ENCODE measurements at regions not wholly inside any gene's neighbourhood (a gene's known extent, or its start where the extent isn't known, plus 50 kb on each side); places are given as distances from the start of the nearest gene placed in this dataset.

GRCh38 chr6:95501032-95501904 lies 76.1 kb upstream of the MANEA start:
- no peak overlapping the region for H3K9ac ChIP-seq (replicated peaks; ENCODE audit: extremely low read depth, insufficient read depth, low read length)
- no peaks in the 10 kb centered on the region for H3K36me3 ChIP-seq (ENCODE audit: control insufficient read depth in 2 of 2, extremely low read depth in 1 of 2, insufficient read depth in 2 of 2, low read length in 2 of 2)
- no peaks in the 10 kb centered on the region for H3K9me3 ChIP-seq (replicated peaks; ENCODE audit: control insufficient read depth, insufficient read depth, low read length)
- H3K9me1 ChIP-seq (replicated peaks; ENCODE audit: control insufficient read depth, extremely low read depth, insufficient read depth, low read length) = no peaks in the 10 kb centered on the region
- H3K27ac ChIP-seq (ENCODE audit: insufficient read depth, low read depth, low read length) = no peak overlapping the region
- no peak for TF ChIP-seq JUN (IDR thresholded peaks at IDR 0.05; ENCODE audit: borderline replicate concordance, insufficient read depth, insufficient read length, low read depth)
- no peak for TF ChIP-seq CTCF (IDR thresholded peaks at IDR 0.05; ENCODE audit: extremely low read depth in 1 of 2, insufficient read depth in 1 of 2, low read depth in 1 of 2, low read length in 2 of 2)
- no peak for TF ChIP-seq MAX (IDR thresholded peaks at IDR 0.05; ENCODE audit: insufficient read depth, insufficient read length)
- TF ChIP-seq GATA2 (IDR thresholded peaks at IDR 0.05; ENCODE audit: insufficient read depth, insufficient read length, low read depth, low read length) = no peak
- no peak for TF ChIP-seq MYC (IDR thresholded peaks at IDR 0.05; ENCODE audit: low read depth, low read length)
- no peak for TF ChIP-seq EZH2 (IDR thresholded peaks at IDR 0.05; ENCODE audit: borderline replicate concordance, low read depth, low read length, severe bottlenecking)
- TF ChIP-seq POLR2AphosphoS5 (IDR thresholded peaks at IDR 0.05; ENCODE audit: insufficient read depth, low read depth, low read length) = no peak
- TF ChIP-seq FOS (IDR thresholded peaks at IDR 0.05; ENCODE audit: borderline replicate concordance, insufficient read depth, low read length) = no peak
- no peak for TF ChIP-seq POLR2A (IDR thresholded peaks at IDR 0.05; ENCODE audit: low read depth, low read length)
- no peak overlapping the region for H3K4me2 ChIP-seq (ENCODE audit: insufficient read depth, low read length)
- no peaks in the 10 kb centered on the region for H4K20me1 ChIP-seq (replicated peaks; ENCODE audit: control insufficient read depth, extremely low read depth, insufficient read depth, low read length)
- H2AFZ ChIP-seq (ENCODE audit: low read depth, low read length) = no peak overlapping the region
- no peaks in the 10 kb centered on the region for H3K4me1 ChIP-seq (ENCODE audit: control insufficient read depth, extremely low read depth, insufficient read depth, low read length)
- no TSS peak for BruUV-seq (replicated peaks)
- ChIA-PET CTCF (no interaction called here), POLR2A (no interaction called here)
- no peaks in the 10 kb centered on the region for H3K27me3 ChIP-seq (ENCODE audit: control insufficient read depth in 2 of 2, insufficient read depth in 2 of 2, low read length in 2 of 2)
- no peak overlapping the region for H3K4me3 ChIP-seq (replicated peaks in 1 of 3; ENCODE audit: insufficient read depth in 1 of 3, low read depth in 1 of 3, low read length in 3 of 3)
- intact Hi-C loops (cut with micrococcal nuclease) = no loop called here
- FAIRE-seq (no peak), DNase-seq (ENCODE audit: low read depth, low spot score) (no peak)
- dilution Hi-C loops (cut with MboI; ENCODE audit: extremely low pct_ligation_motif_present, low sequenced_read_pairs) = no loop called here
- H3K79me2 ChIP-seq (ENCODE audit: control insufficient read depth, insufficient read depth, low read length) = no peaks in the 10 kb centered on the region

All from endothelial cell of umbilical vein (primary cell).